H9 (cell line): ENCODE measurements at regions not wholly inside any gene's neighbourhood (a gene's known extent, or its start where the extent isn't known, plus 50 kb on each side); places are given as distances from the start of the nearest gene placed in this dataset.

ENCODE experiments used
- DNase-seq: peaks from one replicate; pipeline ENCODE4 v3.0.0-alpha.2; 2017
- H2AFZ ChIP-seq: one replicate; pipeline ENCODE4 v1.6.1; 2013; ENCODE audit warnings: mild to moderate bottlenecking, low read length, control low read depth, moderate library complexity
- H2AK5ac ChIP-seq: 2 replicates; pipeline ENCODE4 v1.6.1; 2013; ENCODE audit warnings: low read length, control low read depth, mixed read lengths; ENCODE audit not compliant: insufficient read length
- H2BK120ac ChIP-seq: one replicate; pipeline ENCODE4 v1.6.1; 2013; ENCODE audit warnings: low read depth, mild to moderate bottlenecking, low read length, control low read depth, inconsistent platforms; ENCODE audit not compliant: poor library complexity, severe bottlenecking
- H2BK12ac ChIP-seq: 2 replicates; pipeline ENCODE4 v1.6.1; 2013; ENCODE audit warnings: low read length, control low read depth, mixed read lengths, low read depth; ENCODE audit not compliant: insufficient read length
- H2BK15ac ChIP-seq: 2 replicates; pipeline ENCODE4 v1.6.1; 2013; ENCODE audit warnings: low read depth, low read length, control low read depth
- H2BK20ac ChIP-seq: one replicate; pipeline ENCODE4 v1.6.1; 2013; ENCODE audit warnings: low read depth, mild to moderate bottlenecking, low read length, control low read depth, inconsistent platforms; ENCODE audit not compliant: poor library complexity, severe bottlenecking
- H2BK5ac ChIP-seq: 2 replicates; pipeline ENCODE4 v1.6.1; 2013; ENCODE audit warnings: low read length, control low read depth, mixed read lengths; ENCODE audit not compliant: insufficient read length
- H3K14ac ChIP-seq: 2 replicates; pipeline ENCODE4 v1.6.1; 2013; ENCODE audit warnings: low read length, control low read depth; ENCODE audit not compliant: insufficient read depth
- H3K18ac ChIP-seq: 2 replicates; pipeline ENCODE4 v1.6.1; 2013; ENCODE audit warnings: low read depth, mild to moderate bottlenecking, mixed read lengths, low read length, control low read depth; ENCODE audit not compliant: insufficient read length
- H3K23ac ChIP-seq: 2 replicates; pipeline ENCODE4 v1.6.1; 2013; ENCODE audit warnings: low read length, control low read depth, mixed read lengths, low read depth; ENCODE audit not compliant: insufficient read length
- H3K23me2 ChIP-seq: 2 replicates; pipeline ENCODE4 v1.6.1; 2013; ENCODE audit warnings: low read depth, mild to moderate bottlenecking, mixed read lengths, low read length, control low read depth; ENCODE audit not compliant: insufficient read length, poor library complexity, severe bottlenecking
- H3K27ac ChIP-seq: 2 replicates; pipeline ENCODE4 v1.5.1; 2013; ENCODE audit warnings: low read length, control low read depth, mixed read lengths, low read depth; ENCODE audit not compliant: insufficient read length
- H3K27me3 ChIP-seq: 2 replicates; pipeline ENCODE4 v1.6.1; 2013; ENCODE audit warnings: low read length, control low read depth, inconsistent platforms; ENCODE audit not compliant: insufficient read depth
- H3K4ac ChIP-seq: 2 replicates; pipeline ENCODE4 v1.6.1; 2013; ENCODE audit warnings: low read depth, mild to moderate bottlenecking, control low read depth, inconsistent platforms, low read length, moderate library complexity
- H3K4me1 ChIP-seq: 2 replicates; pipeline ENCODE4 v1.6.1; 2013; ENCODE audit warnings: low read length, control low read depth, inconsistent platforms; ENCODE audit not compliant: insufficient read depth
- H3K4me2 ChIP-seq: 2 replicates; pipeline ENCODE4 v1.6.1; 2013; ENCODE audit warnings: low read length, control low read depth, mixed read lengths; ENCODE audit not compliant: insufficient read length, insufficient read depth
- H3K56ac ChIP-seq: 2 replicates; pipeline ENCODE4 v1.6.1; 2013; ENCODE audit warnings: low read depth, mild to moderate bottlenecking, mixed read lengths, low read length, control low read depth; ENCODE audit not compliant: insufficient read length
- H3K79me1 ChIP-seq: 2 replicates; pipeline ENCODE4 v1.6.1; 2013; ENCODE audit warnings: low read depth, mild to moderate bottlenecking, moderate library complexity, low read length, control low read depth, inconsistent platforms; ENCODE audit not compliant: insufficient read depth, poor library complexity, severe bottlenecking
- H3K79me2 ChIP-seq: 2 replicates; pipeline ENCODE4 v1.6.1; 2013; ENCODE audit warnings: low read length, control low read depth, inconsistent platforms; ENCODE audit not compliant: insufficient read depth
- H3K9ac ChIP-seq: 2 replicates; pipeline ENCODE4 v1.6.1; 2013; ENCODE audit warnings: low read length, control low read depth, mixed read lengths; ENCODE audit not compliant: insufficient read length; ENCODE audit errors: extremely low read depth
- H3K9me3 ChIP-seq: one replicate; pipeline ENCODE4 v1.6.1; 2013; ENCODE audit warnings: low read depth, low read length, inconsistent platforms; ENCODE audit not compliant: control insufficient read depth
- H3T11ph ChIP-seq: one replicate; pipeline ENCODE4 v1.6.1; 2013; ENCODE audit warnings: mild to moderate bottlenecking, low read length, control low read depth, inconsistent platforms
- H4K20me1 ChIP-seq: one replicate; pipeline ENCODE4 v1.6.1; 2013; ENCODE audit not compliant: control insufficient read depth, insufficient read length, insufficient read depth
- H4K5ac ChIP-seq: 2 replicates; pipeline ENCODE4 v1.6.1; 2013; ENCODE audit warnings: low read depth, mild to moderate bottlenecking, mixed read lengths, low read length, control low read depth; ENCODE audit not compliant: insufficient read length
- H4K8ac ChIP-seq: replicated peaks from 2 replicates; pipeline ENCODE4 v1.6.1; 2013; ENCODE audit warnings: low read length, control low read depth, mixed read lengths, low read depth; ENCODE audit not compliant: insufficient read length
- H4K91ac ChIP-seq: 2 replicates; pipeline ENCODE4 v1.6.1; 2013; ENCODE audit warnings: low read depth, mild to moderate bottlenecking, moderate library complexity, mixed read lengths, low read length, control low read depth; ENCODE audit not compliant: insufficient read length
- H3K27ac Mint-ChIP-seq, 3 experiments: 2 replicates in 2 of 3; 3 replicates in 1 of 3; pipeline ENCODE4 v1.8.0; 2020 to 2021; ENCODE audit warnings: mixed read lengths in 3 of 3, mild to moderate bottlenecking in 1 of 3, moderate library complexity in 1 of 3
- H3K27me3 Mint-ChIP-seq: 2 replicates; pipeline ENCODE4 v1.8.0; 2021; ENCODE audit warnings: low read depth, mild to moderate bottlenecking, moderate library complexity, mixed read lengths
- H3K36me3 Mint-ChIP-seq, 3 experiments: 2 replicates in 2 of 3; 3 replicates in 1 of 3; pipeline ENCODE4 v1.8.0; 2020 to 2021; ENCODE audit warnings: low read depth in 3 of 3, mixed read lengths in 3 of 3; ENCODE audit not compliant: insufficient read depth in 1 of 3
- H3K4me1 Mint-ChIP-seq, 2 experiments: 2 replicates each; pipeline ENCODE4 v1.8.0; 2020; ENCODE audit warnings: mixed read lengths in 2 of 2
- H3K4me3 Mint-ChIP-seq, 2 experiments: 2 replicates in 1 of 2; 3 replicates in 1 of 2; pipeline ENCODE4 v1.8.0; 2020 to 2021; ENCODE audit warnings: mild to moderate bottlenecking in 2 of 2, mixed read lengths in 2 of 2, moderate library complexity in 1 of 2
- H3K9me3 Mint-ChIP-seq, 2 experiments: 2 replicates in 1 of 2; 3 replicates in 1 of 2; pipeline ENCODE4 v1.8.0; 2020; ENCODE audit warnings: mild to moderate bottlenecking in 2 of 2, mixed read lengths in 2 of 2, moderate library complexity in 1 of 2
- WGBS: extraction: QIAGEN DNeasy Blood & Tissue Kit; methylation state at CpG from one replicate; pipeline ENCODE4 v1.1.7; 2013; ENCODE audit warnings: missing lambda C conversion rate, low lambda C conversion rate, mixed read lengths; ENCODE audit not compliant: insufficient read length; ENCODE audit errors: extremely low coverage; 5-methylcytosine and 5-hydroxymethylcytosine counted together
- TF ChIP-seq, protein P1 (sequence below): fragments of 200-600 bp; sonication (generic); conservative IDR thresholded peaks from 3 replicates; pipeline ENCODE4 v1.8.0; 2021; ENCODE audit warnings: antibody characterized with exemption, mild to moderate bottlenecking

GRCh38 chr7:26955516-26955915 lies 91.1 kb upstream of the SKAP2 start:
- no peak overlapping the region for H2BK15ac ChIP-seq
- no CpG with 5 or more reads among the region's 2 CpGs for WGBS

More at GRCh38 chr7:26955516-26955915, 91.1 kb upstream of the SKAP2 start:
- Histone ChIP-seq H3K79me1 (no peaks in the 10 kb centered on the region), H3K14ac (no peak overlapping the region), H3K4me2 (no peak overlapping the region), H3K9ac (no peak overlapping the region), H4K20me1 (no peaks in the 10 kb centered on the region), H3K79me2 (no peaks in the 10 kb centered on the region), H3K23me2 (no peaks in the 10 kb centered on the region), H3K4ac (no peak overlapping the region), H3T11ph (no peak overlapping the region), H3K56ac (no peak overlapping the region), H3K27me3 (no peaks in the 10 kb centered on the region), H4K8ac (no peak overlapping the region), H3K9me3 (no peaks in the 10 kb centered on the region), H3K4me1 (peaks cover 4% of the 10 kb centered on the region; the same call in 1 of the 2 replicates), H3K23ac (no peak overlapping the region), H2BK12ac (no peak overlapping the region), H2BK120ac (no peak overlapping the region), H2AFZ (no peak overlapping the region), H4K5ac (no peak overlapping the region), H2AK5ac (no peak overlapping the region), H3K18ac (no peak overlapping the region), H2BK20ac (no peak overlapping the region), H4K91ac (no peak overlapping the region), H3K27ac (no peak overlapping the region), H2BK5ac (no peak overlapping the region)
- Mint-ChIP-seq H3K9me3 (no peaks in the 10 kb centered on the region), H3K4me3 (no peak overlapping the region), H3K4me1 (peaks cover 22 to 27% of the 10 kb centered on the region in 2 experiments), H3K36me3 (no peaks in the 10 kb centered on the region), H3K27ac (no peak overlapping the region), H3K27me3 (no peaks in the 10 kb centered on the region; the same call in 1 of the 2 replicates)
- TF ChIP-seq, protein P1, sequence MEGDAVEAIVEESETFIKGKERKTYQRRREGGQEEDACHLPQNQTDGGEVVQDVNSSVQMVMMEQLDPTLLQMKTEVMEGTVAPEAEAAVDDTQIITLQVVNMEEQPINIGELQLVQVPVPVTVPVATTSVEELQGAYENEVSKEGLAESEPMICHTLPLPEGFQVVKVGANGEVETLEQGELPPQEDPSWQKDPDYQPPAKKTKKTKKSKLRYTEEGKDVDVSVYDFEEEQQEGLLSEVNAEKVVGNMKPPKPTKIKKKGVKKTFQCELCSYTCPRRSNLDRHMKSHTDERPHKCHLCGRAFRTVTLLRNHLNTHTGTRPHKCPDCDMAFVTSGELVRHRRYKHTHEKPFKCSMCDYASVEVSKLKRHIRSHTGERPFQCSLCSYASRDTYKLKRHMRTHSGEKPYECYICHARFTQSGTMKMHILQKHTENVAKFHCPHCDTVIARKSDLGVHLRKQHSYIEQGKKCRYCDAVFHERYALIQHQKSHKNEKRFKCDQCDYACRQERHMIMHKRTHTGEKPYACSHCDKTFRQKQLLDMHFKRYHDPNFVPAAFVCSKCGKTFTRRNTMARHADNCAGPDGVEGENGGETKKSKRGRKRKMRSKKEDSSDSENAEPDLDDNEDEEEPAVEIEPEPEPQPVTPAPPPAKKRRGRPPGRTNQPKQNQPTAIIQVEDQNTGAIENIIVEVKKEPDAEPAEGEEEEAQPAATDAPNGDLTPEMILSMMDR, result no peak
- DNase-seq, result no peak
